ENCODE measurements at regions not wholly inside any gene's neighbourhood (a gene's known extent, or its start where the extent isn't known, plus 50 kb on each side); places are given as distances from the start of the nearest gene placed in this dataset.

GRCh38 chr7:108667216-108667615, 97.5 kb downstream of the DNAJB9 start:
- no peak for TF ChIP-seq CTCF (IDR thresholded peaks at IDR 0.05)
- TF ChIP-seq EP300 (IDR thresholded peaks at IDR 0.05), result no peak
